GM12872 (cell line): ENCODE measurements at regions not wholly inside any gene's neighbourhood (a gene's known extent, or its start where the extent isn't known, plus 50 kb on each side); places are given as distances from the start of the nearest gene placed in this dataset.

ENCODE experiments used
- TF ChIP-seq, protein P1 (sequence below): IDR thresholded peaks from 3 replicates; pipeline ENCODE4 v1.5.1; 2011; ENCODE audit warnings: low read depth, mild to moderate bottlenecking, low read length, moderate library complexity; ENCODE audit not compliant: insufficient read depth

DNA sequence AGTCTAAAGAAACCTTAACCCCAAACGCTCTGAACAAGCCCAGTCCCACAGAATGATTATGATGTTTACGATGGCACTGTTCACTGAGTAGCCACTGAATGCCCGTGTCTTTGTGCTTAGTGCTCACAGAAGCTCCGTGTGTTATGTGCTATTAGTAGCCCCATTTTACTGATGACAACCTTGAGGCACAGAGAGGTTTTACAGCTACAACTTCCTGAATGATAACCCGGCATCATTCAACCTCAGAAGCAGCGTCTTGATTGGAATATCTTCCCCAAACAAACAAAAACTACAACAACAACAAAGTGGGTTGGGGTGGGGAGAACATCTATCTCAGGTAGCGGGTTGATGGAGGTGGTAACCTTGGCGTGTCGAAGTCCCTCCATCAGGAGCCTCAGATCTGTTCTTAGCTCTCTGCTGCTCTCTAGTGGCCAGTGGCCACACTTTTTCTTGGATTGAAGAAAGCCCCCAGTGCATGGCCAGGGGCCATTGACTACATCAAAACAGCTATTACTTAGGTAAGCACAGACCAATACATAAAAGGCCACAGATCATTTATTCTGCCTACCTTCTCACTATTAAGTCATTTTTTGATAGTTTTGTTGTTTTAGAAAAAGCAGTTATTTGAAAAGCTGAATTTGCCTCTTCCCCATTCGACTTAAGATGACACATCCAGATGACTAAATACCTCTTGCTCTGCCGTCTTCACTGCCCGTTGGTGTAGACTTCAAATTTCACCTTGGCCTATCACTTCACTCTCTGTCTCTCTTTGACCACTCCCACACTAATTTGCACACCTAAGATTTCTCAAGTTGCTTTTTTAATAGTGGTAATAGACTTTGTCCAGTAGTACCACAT lies 376.9 kb downstream of the GALC start:
- TF ChIP-seq, protein P1, sequence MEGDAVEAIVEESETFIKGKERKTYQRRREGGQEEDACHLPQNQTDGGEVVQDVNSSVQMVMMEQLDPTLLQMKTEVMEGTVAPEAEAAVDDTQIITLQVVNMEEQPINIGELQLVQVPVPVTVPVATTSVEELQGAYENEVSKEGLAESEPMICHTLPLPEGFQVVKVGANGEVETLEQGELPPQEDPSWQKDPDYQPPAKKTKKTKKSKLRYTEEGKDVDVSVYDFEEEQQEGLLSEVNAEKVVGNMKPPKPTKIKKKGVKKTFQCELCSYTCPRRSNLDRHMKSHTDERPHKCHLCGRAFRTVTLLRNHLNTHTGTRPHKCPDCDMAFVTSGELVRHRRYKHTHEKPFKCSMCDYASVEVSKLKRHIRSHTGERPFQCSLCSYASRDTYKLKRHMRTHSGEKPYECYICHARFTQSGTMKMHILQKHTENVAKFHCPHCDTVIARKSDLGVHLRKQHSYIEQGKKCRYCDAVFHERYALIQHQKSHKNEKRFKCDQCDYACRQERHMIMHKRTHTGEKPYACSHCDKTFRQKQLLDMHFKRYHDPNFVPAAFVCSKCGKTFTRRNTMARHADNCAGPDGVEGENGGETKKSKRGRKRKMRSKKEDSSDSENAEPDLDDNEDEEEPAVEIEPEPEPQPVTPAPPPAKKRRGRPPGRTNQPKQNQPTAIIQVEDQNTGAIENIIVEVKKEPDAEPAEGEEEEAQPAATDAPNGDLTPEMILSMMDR: peak; percentile 73

DNA sequence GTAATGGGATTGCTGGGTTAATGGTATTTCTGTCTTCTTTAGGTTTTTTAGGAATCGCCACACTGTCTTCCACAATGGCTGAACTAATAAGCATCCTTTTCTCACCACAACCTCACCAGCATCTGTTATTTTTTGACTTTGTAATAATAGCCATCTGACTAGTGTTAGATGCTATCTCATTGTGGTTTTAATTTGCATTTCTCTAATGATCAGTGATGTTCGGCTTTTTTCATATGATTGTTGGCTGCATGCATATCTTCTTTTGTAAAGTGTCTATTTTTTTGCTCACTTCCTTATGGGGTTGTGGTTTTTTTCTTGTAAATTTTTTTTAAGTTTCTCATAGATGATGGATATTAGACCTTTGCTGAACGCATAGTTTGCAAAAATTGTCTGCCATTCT lies 377.9 kb downstream of the GALC start:
- TF ChIP-seq, protein P1: no peak

DNA sequence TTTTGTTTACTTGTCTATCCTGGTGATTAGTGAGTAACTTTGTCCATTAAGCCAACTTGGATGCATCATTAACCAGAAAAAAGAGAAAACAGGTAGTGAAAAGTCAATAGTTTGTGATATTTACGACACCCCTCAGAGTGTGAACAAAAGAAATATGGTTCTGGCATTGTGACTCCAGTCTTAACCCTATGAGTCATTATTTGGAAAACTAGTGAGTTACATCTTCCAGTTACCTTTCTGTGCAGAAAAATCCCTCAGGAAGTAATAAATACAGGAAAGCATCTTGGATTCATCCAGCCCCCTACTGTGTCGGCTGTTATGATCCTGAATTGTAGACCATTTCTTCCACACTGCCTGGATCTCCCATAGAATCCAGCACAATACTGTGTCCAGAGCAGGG lies 379.1 kb downstream of the GALC start:
- TF ChIP-seq, protein P1: no peak

DNA sequence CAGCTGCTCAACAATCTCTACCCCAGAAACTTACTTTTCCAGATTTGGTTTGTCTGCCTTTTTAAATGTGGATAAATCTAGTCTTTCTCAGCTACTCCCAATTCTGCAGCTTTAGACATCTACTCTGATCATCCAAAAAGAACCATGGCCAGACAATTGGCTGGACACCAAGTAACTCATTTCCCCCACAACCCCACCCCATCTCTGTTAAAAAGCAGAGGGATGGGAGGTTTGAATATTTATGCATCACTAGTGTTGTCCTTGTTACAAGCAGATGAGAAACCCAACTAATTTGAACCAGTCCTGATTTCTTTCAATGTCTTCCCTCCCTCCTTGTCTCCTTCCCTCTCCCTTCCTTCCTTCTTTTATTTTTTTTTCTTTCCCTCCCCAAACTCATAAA lies 391.9 kb downstream of the GALC start:
- TF ChIP-seq, protein P1: no peak

DNA sequence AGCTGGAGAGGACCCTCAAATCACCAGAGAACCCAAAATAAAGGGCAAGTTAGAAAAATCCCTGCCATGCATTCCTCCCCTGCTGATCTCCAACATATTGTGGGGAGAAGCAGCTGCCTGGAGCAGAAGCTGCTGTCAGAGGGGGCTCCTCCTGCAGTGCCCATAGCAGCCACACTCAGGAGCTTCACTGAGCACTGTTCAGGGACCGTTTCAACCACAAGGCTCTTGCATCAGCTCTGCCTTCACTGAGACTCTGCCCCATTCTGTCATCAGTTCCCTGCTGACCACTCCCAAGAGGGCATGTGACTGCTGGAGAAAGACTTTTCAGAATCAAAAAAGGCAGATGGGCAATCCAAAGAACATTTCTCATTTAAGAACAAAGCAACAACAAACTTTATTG lies 392.7 kb downstream of the GALC start:
- TF ChIP-seq, protein P1: no peak

DNA sequence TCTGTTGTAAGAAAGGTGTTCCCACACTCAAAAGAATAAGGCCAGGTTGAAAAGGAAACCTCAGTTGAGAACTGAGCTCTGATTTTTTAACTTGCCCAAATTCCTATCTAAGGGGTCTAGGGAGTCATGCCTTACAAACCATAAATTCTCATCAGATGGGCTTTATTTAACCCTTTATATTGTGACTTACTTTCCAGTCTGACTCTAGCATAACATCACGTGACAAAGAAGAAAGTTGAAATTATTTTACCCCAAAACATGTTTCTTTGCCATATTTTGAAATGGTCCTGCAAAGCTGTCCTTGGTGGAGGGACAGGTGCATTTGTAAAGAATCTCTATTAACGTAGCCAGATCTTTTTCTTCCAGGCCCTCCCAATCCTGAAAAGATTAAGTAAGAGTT lies 411.7 kb downstream of the GALC start:
- TF ChIP-seq, protein P1: no peak

DNA sequence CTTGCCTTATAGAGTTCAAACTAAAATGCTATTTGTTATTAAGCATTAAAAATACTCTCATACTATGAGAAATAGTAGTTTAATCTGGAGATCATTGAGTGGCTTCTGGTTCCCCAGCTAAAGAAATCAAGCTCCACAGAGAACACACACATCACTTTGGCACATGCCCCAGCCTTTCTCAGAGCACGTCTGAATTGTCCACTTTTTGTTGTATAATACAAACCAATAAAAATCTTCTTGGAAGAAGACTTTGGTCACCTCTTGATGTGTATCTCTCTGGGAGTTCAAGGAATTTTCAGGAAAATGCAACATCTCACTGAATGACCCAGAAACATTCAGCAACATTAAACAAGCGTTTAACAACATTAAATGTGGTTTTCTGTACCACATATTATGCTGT lies 413.9 kb downstream of the GALC start:
- TF ChIP-seq, protein P1: no peak
